GM19467 (cell line): ENCODE measurements at regions not wholly inside any gene's neighbourhood (a gene's known extent, or its start where the extent isn't known, plus 50 kb on each side); places are given as distances from the start of the nearest gene placed in this dataset.
"Not testable (repeated sequence)": the region's sequence is repeated elsewhere in the genome, so short reads cannot be mapped to it uniquely, and the experiment has no call there.

Experiments used
- ATAC-seq: cut with Tn5 transposase; IDR thresholded peaks from one replicate; pipeline ENCODE4 v1.9.1; 2021; ENCODE audit warnings: mild to moderate bottlenecking, moderate library complexity; ENCODE audit not compliant: unreplicated experiment

DNA sequence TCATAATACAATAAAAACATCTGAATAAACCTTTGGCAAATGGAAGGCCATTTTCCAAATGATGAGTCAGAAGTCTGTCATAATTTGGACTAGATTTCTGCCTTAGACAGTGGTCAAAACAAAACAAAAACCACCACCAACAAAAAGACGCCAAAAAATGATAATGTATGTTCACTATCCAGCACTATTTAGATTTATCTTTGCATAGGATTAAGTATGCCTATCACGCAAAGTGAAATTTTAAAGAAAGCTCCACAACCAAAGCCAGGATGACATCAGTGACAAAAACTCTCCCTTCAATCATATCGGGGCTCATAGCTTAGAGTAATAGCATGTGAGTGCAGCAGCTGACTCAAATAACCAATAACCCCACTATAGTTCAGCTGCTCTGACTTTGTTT is 201.9 kb downstream of the MOXD1 start:
- ATAC-seq, result no peak

DNA sequence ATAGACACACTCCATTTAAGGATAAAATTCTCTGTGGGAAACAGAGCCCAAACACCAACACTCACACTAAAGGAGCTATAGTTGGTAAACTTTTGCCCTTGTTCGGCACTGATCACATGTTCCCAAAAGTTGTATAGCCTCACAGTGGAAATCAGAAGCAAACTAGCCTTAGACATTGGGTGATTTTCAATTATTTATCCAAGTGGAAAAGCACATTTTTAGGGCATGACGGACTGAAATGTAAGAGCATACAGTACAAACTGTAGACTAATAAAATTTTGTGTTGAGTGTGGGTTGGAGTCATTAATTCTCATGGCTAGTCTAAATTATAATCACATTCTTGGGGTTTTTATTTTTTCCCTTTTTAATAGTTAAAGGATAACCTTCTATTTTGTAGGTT is 202.4 kb downstream of the MOXD1 start:
- no peak for ATAC-seq

GRCh38 chr6:132198040-132198439 is 203.2 kb downstream of the MOXD1 start:
- no peak for ATAC-seq

DNA sequence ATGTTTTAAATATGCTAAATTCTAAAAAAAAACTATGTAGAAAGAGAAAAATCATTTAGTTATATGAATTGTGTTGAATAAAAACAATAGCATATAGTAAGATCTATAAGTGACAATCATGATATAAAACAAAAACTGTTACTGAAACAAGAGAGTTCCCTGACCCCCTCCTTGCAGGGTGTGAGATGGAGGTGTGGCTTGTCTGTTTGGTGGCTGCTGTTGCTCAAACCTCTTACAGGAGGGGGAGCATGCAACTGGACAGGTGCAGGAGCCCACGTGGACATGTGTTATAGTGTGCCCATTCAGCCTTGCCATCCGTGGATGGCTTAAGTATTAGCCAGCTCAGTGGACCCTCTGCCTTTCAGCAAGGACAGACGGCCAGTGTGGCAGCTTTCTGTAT is 206.7 kb downstream of the MOXD1 start:
- ATAC-seq, result peak; percentile 64

- ATAC-seq, result no peak
Measured at GRCh38 chr6:132192631-132193030, 208.6 kb downstream of the MOXD1 start.

- ATAC-seq, result no peak
Measured at GRCh38 chr6:132190815-132191175, 210.5 kb downstream of the MOXD1 start.

DNA sequence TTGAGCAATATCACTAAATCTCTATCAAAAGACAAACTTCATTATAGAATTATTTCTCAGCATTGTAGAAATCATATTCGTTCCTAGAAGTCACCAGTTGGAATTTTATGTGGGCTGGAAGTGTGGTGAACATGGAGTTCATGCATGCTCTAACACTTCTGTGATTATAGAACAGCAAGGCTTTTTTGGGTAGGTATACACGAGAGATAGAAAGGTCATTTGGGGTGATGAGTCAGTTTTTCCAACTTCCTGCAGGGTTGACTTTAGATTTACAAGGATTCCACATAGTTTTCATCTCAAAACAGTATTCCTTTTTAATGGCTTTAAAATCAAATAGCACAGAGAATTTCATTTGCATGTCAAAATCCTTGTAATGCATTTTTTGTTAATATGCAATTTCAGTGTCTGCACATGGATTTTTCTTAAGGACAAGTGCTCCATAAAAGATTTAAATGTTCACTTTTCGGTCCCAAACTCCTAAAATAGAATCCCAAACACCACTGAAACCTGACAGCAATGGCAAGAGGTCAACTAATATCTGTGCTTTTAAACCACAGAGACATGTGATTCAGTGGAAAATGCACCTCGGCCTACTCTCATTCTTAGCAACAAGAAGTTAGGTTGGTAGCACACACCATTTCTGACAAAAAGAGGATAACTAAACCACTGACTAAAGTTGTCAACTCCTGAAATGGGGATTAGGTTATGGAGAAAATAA is 211.0 kb downstream of the MOXD1 start:
- no peak for ATAC-seq

DNA sequence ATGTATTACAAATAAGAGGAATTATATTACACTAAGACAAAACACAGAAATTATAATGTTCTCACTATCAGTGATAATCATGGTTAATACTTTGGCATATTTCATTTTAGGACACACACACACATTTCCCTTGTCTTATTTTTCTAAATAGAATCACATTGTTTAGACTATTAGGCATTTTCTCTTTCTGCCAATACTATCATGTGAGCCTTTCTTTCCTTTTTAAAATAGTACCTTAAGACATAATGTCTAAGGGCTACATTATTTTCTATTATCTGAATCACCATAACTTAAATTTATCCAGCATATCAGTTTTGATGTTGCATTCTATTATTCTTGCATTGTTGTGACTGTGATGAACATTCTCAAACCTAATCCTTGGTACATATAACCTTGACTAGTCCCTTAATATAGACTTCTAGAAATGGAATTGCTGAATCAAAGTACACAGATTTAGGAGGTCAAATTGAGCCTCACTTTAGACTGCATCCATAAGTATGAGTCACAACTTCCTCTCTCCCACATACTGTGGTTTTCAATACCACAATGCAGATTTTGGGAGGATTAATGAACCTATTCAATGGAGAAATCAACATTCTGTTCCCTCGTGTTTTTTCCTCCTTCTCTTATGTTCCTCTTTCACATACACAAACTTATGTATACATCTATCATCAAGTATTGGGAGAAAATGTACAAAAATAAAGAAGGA is 212.6 kb downstream of the MOXD1 start:
- no peak for ATAC-seq

DNA sequence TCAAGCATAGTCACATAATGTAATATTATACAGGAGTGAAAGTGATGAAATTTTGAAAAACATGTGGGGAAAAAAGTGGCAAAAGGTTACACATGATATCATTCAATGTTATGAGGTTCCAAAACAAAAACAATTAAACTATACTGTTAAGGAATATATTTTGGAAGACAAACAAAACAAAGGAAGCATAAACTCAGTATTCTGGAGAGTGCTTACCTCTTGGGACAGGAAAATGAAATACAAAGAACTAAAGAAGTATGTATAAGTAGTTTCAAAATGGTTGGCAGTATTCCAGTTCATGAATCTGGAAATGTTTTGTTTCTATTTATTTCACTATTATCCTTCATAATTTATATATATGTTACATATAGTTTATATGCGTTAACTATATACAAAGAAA is 213.5 kb downstream of the MOXD1 start:
- ATAC-seq, result no peak

- ATAC-seq, result not testable (repeated sequence)
Measured at GRCh38 chr6:132184966-132185365, 216.3 kb downstream of the MOXD1 start.

DNA sequence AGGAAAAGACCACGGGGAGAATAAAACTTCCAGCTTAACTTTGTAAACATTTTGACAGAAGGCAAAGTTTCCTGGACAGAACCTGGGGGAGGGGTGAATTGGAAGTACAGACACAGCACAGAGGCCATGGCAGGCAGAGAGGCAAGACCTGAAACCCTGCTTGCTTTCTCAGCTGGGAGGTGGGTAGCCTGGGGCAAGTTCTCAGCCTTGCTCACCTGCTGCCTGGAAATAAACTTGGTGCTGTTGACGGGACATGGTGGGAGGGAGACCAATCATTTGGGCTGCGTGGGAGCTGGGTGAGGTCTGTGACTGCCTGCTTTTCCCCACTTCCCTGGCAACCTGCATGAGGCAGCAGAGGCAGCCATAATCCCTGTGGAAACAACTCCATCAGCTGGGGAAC is 221.3 kb downstream of the MOXD1 start:
- no peak for ATAC-seq

GRCh38 chr6:132174919-132175318 is 223.7 kb upstream of the CCN2 start:
- no peak for ATAC-seq

GRCh38 chr6:132168961-132169360 is 217.8 kb upstream of the CCN2 start:
- ATAC-seq, result no peak

DNA sequence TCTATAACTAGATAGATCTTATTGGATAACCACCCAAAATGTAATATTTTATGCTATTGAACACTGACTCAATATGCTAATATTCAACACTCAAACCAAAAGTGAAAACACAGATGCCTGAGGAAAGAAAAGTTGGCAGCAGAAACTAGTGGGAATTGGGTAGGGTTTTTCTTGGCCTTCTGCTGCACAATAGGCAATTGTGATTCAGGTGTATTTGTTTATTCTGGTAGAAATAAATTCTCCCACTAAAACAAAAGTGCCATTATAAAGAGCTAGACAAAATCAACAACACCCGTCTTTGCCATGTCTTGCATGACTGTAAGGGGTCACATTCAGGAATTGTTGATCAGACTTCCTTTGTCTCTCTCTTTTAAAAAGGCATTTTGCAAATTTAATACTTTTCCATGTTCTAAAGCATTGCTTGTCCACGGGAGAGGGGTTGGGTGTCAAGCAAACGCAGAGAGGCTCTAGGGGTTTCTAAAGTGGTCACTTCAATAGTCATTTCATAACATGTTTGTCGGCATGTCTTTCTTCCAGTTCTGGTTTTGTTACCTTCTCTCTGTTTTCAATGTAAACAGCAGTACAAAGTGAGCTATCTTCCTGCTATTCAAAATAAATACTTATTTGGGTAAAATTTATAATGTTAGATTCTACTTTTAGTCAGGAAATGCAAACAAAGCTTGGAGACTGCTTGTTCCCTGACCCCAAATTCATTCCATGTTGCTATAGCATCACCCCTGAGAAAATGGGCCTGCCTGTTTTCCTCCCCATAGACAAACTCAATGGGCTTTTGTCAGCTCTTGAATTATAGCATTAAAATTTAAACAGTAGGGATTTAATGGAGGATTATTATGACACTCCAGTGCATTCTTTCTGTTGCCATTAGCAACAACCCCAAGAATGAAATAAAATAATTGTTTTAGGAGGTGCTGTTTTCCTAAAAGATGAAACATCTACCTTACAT is 217.0 kb upstream of the CCN2 start:
- no peak for ATAC-seq

DNA sequence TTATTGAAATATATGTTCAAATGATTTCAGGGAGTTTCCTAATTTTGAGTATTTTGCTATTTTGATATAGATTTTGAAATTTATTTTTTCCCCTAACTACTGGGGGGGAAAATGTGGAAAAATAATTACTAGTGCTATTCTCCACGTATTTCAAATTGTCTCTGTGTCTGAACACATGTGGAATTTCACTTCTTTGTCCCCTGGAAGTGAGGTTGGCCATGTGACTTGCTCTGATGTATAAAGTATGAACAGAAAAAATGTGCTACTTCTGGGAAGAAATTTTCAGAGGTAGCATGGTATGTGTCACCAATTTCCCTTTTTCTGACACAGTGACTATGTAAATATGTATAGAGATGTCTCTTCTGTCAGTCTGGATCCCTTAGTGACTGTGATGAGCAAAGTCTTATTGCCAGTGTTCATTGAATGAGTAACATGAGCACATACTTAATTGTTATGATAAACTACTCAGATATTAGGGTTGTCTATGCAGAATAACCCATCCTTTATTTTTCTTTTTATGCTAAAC is 215.4 kb upstream of the CCN2 start:
- ATAC-seq, result no peak

DNA sequence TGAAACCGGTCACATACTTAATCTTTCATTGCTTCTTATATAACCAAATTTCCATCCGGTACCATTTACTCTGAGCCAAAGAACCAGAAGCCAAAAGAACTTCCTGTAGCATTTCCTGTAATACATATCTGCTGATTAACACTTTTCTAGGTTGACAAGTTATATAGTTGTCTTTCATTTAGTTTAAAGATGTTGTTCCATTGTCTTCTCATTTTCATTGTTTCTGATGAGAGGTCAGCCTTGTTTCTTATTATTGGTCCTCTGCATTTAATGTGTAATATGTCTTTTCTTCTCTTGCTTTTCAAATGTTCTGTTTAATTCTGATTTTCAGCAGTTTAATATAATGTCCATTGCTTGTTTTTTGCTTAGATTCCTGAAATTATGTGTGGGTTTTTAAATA is 214.5 kb upstream of the CCN2 start:
- no peak for ATAC-seq

DNA sequence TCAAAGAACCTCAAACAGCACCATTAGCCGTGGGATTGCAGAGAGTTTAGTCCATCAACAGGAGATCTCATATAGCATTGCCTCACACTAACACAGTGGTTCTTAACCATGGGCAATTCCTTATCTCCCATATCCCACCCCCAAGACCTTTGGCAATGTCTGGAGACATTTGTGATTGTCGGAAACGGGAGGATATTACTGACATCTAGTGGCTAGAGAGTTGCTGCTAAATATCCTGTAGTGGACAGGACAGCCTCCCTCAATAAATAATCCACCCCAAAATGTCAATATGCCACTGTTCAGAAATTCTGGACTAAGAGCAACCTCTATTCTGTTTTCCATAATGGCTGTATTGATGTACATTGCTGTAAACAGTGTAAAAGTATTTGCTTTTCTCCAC is 210.1 kb upstream of the CCN2 start:
- no peak for ATAC-seq

DNA sequence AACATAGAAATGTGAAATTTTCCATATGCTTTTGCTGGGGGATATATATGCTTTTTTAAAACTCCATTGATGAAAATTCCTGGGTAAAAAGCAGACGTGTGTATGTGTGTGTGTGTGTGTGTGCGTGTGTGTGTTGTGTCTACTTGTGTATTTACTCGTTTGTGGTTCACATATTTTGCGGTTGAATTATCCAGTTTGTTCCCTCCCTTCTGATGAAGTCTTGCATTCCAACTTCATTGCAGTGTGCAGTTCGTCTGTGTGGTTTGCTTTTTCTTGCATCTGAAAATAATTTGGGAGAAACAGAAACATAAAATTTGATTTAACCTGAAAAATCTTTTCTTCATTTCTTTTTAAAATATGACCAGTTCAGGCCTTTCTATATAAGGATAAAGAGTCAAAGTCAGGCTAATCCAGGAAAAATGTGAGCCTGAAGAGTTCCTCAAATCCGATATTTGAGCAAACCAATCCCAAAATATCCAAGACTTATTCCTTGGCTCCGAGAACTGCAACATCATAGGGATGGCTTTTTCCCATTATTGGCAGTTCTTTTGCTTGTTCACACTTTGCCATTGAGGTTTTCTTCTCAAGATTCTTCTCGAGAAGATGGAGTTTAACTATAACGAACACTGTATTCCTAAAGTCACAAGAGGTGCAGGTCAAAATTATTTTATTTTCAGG is 202.2 kb upstream of the CCN2 start:
- no peak for ATAC-seq

DNA sequence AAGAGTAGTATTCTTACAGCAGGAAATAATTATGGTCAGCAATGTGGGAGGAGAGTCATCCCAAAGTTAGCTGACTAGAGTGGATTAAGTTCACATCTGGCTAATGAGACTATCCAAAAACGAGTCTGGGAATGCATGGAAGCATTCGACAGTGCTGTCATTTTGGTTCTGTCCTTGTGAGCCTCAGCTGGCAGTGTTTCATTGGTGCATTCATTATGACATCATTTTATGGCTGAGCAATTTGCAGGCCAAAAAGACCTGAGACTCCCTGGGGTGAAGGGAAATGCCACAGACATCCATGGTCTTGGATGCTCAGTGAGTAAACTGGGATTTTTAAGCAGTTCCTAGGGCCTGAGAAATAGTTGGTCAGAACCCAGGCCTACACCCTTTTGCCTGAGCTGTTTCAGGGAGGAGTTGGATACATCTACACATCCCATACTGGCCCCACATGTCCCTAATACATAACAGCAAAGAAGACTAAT is 196.4 kb upstream of the CCN2 start:
- no peak for ATAC-seq

- no peak for ATAC-seq
Measured at GRCh38 chr6:132144456-132144855, 193.3 kb upstream of the CCN2 start.

DNA sequence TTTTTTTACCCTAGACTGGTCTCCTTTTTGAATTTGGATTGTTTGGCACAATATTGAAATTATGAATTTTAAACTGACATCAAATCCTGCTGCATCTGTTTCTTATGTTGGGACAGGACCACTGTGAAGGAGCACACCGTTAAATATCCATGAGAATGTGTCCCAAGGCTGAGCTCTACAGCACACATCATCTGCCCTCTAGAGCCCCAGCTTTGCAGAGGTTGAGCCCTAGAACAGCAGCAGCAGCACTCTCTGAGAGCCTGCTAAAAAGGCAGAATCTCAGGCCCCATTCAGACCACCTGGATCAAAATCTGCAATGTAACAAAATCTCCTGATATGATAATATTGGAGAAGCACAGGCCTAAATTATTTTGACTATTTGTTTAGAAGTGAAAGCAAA is 192.1 kb upstream of the CCN2 start:
- ATAC-seq, result no peak
